Lung (tissue), 11 donors: ENCODE measurements at regions not wholly inside any gene's neighbourhood (a gene's known extent, or its start where the extent isn't known, plus 50 kb on each side); places are given as distances from the start of the nearest gene placed in this dataset.

Experiments
- ATAC-seq: fragments of 200-7000 bp; cut with Tn5 transposase; one replicate; pipeline ENCODE4 v1.9.1; 2020; ENCODE audit warnings: moderate number of reproducible peaks; ENCODE audit not compliant: insufficient read depth, low FRiP score
- DNase-seq, 3 donors: peaks; one replicate each; pipeline ENCODE4 v3.0.0-alpha.2; 2013 to 2017
- H3K27ac ChIP-seq, 2 donors: one replicate each; pipeline ENCODE4 v1.5.1; 2013; ENCODE audit warnings: mild to moderate bottlenecking in 2 of 2, moderate library complexity in 2 of 2, control low read depth in 1 of 2, inconsistent platforms in 1 of 2, low read depth in 1 of 2, low read length in 1 of 2
- H3K27me3 ChIP-seq, 3 donors: one replicate each; pipeline ENCODE4 v1.5.1; 2013; ENCODE audit warnings: low read length in 2 of 3; ENCODE audit not compliant: control insufficient read depth in 3 of 3, insufficient read depth in 3 of 3
- H3K36me3 ChIP-seq, 4 donors: one replicate each; pipeline ENCODE4 v1.5.1; 2013; ENCODE audit warnings: low read length in 4 of 4, mild to moderate bottlenecking in 1 of 4, moderate library complexity in 1 of 4; ENCODE audit not compliant: control insufficient read depth in 4 of 4, insufficient read depth in 4 of 4
- H3K4me1 ChIP-seq, 5 donors: one replicate each; pipeline ENCODE4 v1.5.1; 2013; ENCODE audit warnings: low read length in 5 of 5, mild to moderate bottlenecking in 2 of 5, moderate library complexity in 1 of 5; ENCODE audit not compliant: control insufficient read depth in 5 of 5, insufficient read depth in 5 of 5
- H3K4me3 ChIP-seq: one replicate; pipeline ENCODE4 v1.5.1; 2013; ENCODE audit warnings: mild to moderate bottlenecking, control low read depth, moderate library complexity
- H3K9ac ChIP-seq, 2 donors: one replicate each; pipeline ENCODE4 v1.5.1; 2013; ENCODE audit warnings: low read length in 2 of 2, control low read depth in 1 of 2; ENCODE audit not compliant: insufficient read depth in 1 of 2
- H3K9me3 ChIP-seq, 4 donors: one replicate each; pipeline ENCODE4 v1.5.1; 2013; ENCODE audit warnings: low read length in 3 of 4, mild to moderate bottlenecking in 1 of 4, moderate library complexity in 1 of 4; ENCODE audit not compliant: control insufficient read depth in 4 of 4, insufficient read depth in 3 of 4
- CTCF ChIP-seq: IDR thresholded peaks from 2 replicates; pipeline ENCODE4 v1.5.1; 2012; ENCODE audit warnings: mild to moderate bottlenecking; ENCODE audit errors: control extremely low read depth, extremely low read depth
- WGBS, 2 donors: extraction: QIAGEN DNeasy Blood & Tissue Kit; methylation state at CpG; one replicate each; pipeline ENCODE4 v1.1.7; 2013; 5-methylcytosine and 5-hydroxymethylcytosine counted together
- donor health status: control.
- donor health status: control.
- donor health status: Bipolar disorder and iron deficiency.
- donor health status: healthy.
- donor health status: DM: yes; HTN: yes; CAD: no.

DNA sequence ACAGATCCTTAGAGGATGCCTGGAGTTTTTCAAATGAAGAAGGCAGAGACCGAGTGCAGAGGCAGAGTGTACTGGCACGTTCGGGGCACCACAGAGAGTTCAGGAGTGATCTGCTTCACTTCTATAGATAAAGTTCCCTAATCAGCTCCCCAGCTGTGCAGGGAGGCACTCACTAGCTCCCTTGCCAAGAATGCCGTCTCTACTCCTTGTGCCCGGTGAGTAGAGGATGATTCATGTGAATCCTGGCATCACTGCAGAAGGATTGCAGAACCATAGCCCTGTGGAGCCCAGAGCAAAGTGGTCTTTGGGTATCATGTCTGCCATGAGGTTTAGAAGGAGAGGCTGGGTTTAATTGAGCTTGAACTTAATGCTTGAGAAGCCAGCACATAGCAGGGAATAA is 510.1 kb upstream of the RAB6C start:
- 74 to 75% methylated on average over 5 of the region's 5 CpGs for WGBS, 2 donors
- Histone ChIP-seq H3K36me3 (no peaks in the 10 kb centered on the region), H3K27ac (no peak overlapping the region), H3K4me3 (no peak overlapping the region), H3K9me3 (peaks cover 0 to 4% (median 0%) of the 10 kb centered on the region in 4 donors), H3K4me1 (no peaks in the 10 kb centered on the region), H3K9ac (no peak overlapping the region), H3K27me3 (no peaks in the 10 kb centered on the region)
- ATAC-seq: no peak
- no peak for DNase-seq
- no peak for TF ChIP-seq CTCF

DNA sequence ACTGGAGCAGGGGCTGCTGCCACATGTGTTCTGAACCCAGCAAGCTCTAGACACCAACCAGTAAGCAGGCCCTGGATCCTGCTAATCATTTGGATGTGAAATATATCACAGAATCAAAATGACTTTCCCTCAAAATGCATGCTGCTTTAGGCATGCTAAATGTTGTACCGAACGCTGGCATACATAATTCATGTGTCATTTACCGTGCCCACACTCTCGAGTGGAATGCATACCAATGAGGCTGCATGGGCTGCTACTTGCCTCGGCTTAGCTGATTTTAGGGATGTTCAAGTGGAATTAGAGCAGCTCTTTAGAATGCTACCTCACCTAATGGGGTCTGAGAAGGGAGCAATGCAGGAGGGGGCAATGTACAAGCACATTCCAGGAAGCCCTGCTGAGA is 509.6 kb upstream of the RAB6C start:
- no peaks in the 10 kb centered on the region for H3K4me1 ChIP-seq
- no peaks in the 10 kb centered on the region for H3K36me3 ChIP-seq
- no peaks in the 10 kb centered on the region for H3K27me3 ChIP-seq
- H3K4me3 ChIP-seq: no peak overlapping the region
- no peak overlapping the region for H3K27ac ChIP-seq
- ATAC-seq (no peak), DNase-seq (no peak)
- no peak for TF ChIP-seq CTCF
- peaks cover 0 to 2% (median 0%) of the 10 kb centered on the region in 4 donors for H3K9me3 ChIP-seq
- WGBS, 2 donors: 81 to 92% methylated on average over 5 of the region's 5 CpGs
- no peak overlapping the region for H3K9ac ChIP-seq

- Histone ChIP-seq H3K27ac (no peak overlapping the region), H3K4me3 (no peak overlapping the region), H3K27me3 (peaks cover 0 to 2% (median 0%) of the 10 kb centered on the region in 3 donors), H3K9ac (no peak overlapping the region), H3K4me1 (no peaks in the 10 kb centered on the region), H3K9me3 (no peaks in the 10 kb centered on the region), H3K36me3 (no peaks in the 10 kb centered on the region)
- WGBS, 2 donors: 62 to 68% methylated on average over 3 of the region's 3 CpGs
- no peak for DNase-seq
- TF ChIP-seq CTCF: no peak
- no peak for ATAC-seq
Observed at GRCh38 chr2:129478902-129479517, 500.5 kb upstream of the RAB6C start.

GRCh38 chr2:129479892-129480291 is 499.6 kb upstream of the RAB6C start:
- no peak for DNase-seq
- Histone ChIP-seq H3K27me3 (peaks cover 0 to 2% (median 0%) of the 10 kb centered on the region in 3 donors), H3K4me1 (no peaks in the 10 kb centered on the region), H3K9me3 (no peaks in the 10 kb centered on the region), H3K4me3 (no peak overlapping the region), H3K36me3 (no peaks in the 10 kb centered on the region), H3K27ac (no peak overlapping the region), H3K9ac (no peak overlapping the region)
- TF ChIP-seq CTCF: no peak
- no peak for ATAC-seq
- WGBS, 2 donors: 65 to 71% methylated on average over 7 of the region's 7 CpGs
